MCF 10A (cell line): ENCODE measurements at regions not wholly inside any gene's neighbourhood (a gene's known extent, or its start where the extent isn't known, plus 50 kb on each side); places are given as distances from the start of the nearest gene placed in this dataset.
A peak's percentile ranks its signal among the peaks of the same experiment; 100 is the strongest.

ENCODE experiments used
- BruUV-seq: library from RNA; stranded (reverse); fragments of 400-500 nt; replicated peaks from 2 replicates; lab custom pipeline; 2021; lab: Mats Ljungman, UMichigan
- CTCF ChIA-PET: fragments of 300-600 bp; sonication (Branson Sonifier 250); formaldehyde crosslinking; extraction: SDS; loops from one replicate; lab custom pipeline; 2021; ENCODE audit warnings: antibody characterized with exemption, inconsistent platforms; lab: Yijun Ruan, JAX
- POLR2A ChIA-PET: fragments of 300-600, 350-650 bp; sonication (Branson Sonifier 250); formaldehyde crosslinking; extraction: SDS; loops from one replicate; lab custom pipeline; 2020; ENCODE audit warnings: antibody characterized with exemption, inconsistent platforms; lab: Yijun Ruan, JAX
- DNase-seq: peaks from one replicate; pipeline ENCODE4 v3.0.0-alpha.2; 2018; ENCODE audit not compliant: unreplicated experiment
- H3K27ac Mint-ChIP-seq: one replicate; pipeline ENCODE4 v1.8.0; 2022; ENCODE audit warnings: mild to moderate bottlenecking, low read depth, mixed read lengths; ENCODE audit not compliant: unreplicated experiment
- H3K27me3 Mint-ChIP-seq: one replicate; pipeline ENCODE4 v1.8.0; 2022; ENCODE audit warnings: mixed read lengths; ENCODE audit not compliant: insufficient read depth, unreplicated experiment
- H3K36me3 Mint-ChIP-seq: one replicate; pipeline ENCODE4 v1.8.0; 2022; ENCODE audit warnings: mild to moderate bottlenecking, moderate library complexity, mixed read lengths; ENCODE audit not compliant: insufficient read depth, unreplicated experiment
- H3K4me1 Mint-ChIP-seq: one replicate; pipeline ENCODE4 v1.8.0; 2022; ENCODE audit warnings: mixed read lengths; ENCODE audit not compliant: insufficient read depth, unreplicated experiment
- H3K4me3 Mint-ChIP-seq: one replicate; pipeline ENCODE4 v1.8.0; 2022; ENCODE audit warnings: mild to moderate bottlenecking, moderate library complexity, mixed read lengths; ENCODE audit not compliant: unreplicated experiment
- H3K9me3 Mint-ChIP-seq: one replicate; pipeline ENCODE4 v1.8.0; 2022; ENCODE audit warnings: mixed read lengths; ENCODE audit not compliant: unreplicated experiment
- intact Hi-C: fragments of 100-400 bp; cut with micrococcal nuclease; formaldehyde crosslinking; loops from 2 replicates; pipeline ENCODE4 v1.14.1; 2022
- TF ChIP-seq, protein P1 (sequence below): fragments of 200-600 bp; IDR thresholded peaks from one replicate; pipeline ENCODE4 v1.8.0; 2022; ENCODE audit warnings: antibody characterized with exemption, mild to moderate bottlenecking; ENCODE audit not compliant: unreplicated experiment

DNA sequence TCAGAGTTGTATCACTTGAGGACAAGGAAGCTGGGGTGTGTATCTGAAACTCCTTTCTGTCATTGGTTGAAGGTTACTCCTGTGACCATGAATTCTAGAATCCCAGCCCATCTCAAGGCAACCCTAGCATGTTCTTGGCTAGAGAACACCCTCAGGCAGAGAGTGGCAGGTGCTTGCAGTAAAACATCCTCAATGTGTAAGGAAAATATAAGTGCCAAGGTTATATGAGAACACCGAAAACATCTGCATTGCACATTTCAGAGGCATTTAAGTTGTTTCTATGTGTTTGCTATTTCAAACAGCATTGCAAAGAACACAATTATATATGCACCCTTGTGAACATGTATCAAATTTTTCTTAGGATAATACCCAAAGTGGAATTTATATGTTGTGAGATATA lies 471.9 kb downstream of the USP25 start:
- Mint-ChIP-seq H3K27me3 (peaks cover 47% of the 10 kb centered on the region), H3K4me1 (no peaks in the 10 kb centered on the region), H3K4me3 (no peak overlapping the region), H3K9me3 (no peaks in the 10 kb centered on the region), H3K36me3 (no peaks in the 10 kb centered on the region), H3K27ac (no peak overlapping the region)
- no peak for DNase-seq
- ChIA-PET CTCF (no interaction called here), POLR2A (no interaction called here)
- TF ChIP-seq, protein P1, sequence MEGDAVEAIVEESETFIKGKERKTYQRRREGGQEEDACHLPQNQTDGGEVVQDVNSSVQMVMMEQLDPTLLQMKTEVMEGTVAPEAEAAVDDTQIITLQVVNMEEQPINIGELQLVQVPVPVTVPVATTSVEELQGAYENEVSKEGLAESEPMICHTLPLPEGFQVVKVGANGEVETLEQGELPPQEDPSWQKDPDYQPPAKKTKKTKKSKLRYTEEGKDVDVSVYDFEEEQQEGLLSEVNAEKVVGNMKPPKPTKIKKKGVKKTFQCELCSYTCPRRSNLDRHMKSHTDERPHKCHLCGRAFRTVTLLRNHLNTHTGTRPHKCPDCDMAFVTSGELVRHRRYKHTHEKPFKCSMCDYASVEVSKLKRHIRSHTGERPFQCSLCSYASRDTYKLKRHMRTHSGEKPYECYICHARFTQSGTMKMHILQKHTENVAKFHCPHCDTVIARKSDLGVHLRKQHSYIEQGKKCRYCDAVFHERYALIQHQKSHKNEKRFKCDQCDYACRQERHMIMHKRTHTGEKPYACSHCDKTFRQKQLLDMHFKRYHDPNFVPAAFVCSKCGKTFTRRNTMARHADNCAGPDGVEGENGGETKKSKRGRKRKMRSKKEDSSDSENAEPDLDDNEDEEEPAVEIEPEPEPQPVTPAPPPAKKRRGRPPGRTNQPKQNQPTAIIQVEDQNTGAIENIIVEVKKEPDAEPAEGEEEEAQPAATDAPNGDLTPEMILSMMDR, result no peak
- intact Hi-C loops, result no loop called here
- no TSS peak for BruUV-seq

DNA sequence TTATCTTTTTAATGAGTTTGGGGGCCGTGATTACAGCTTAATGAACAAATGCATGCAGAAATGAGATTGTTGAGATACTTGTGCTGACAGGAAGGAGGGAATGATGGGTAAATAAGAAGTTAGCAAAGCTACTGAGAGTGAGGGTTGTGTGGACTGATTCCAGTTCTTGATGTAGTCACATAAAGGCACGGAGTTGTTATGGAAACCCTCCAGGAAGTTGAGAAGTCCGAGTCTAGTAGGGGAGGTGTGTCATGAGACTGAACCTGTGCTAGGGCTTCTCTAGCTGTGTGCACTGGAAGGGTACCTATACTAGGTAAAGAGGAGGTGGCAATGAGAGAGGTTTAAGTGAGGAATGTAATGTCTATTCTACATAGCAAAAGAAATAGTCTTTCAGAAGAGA lies 475.7 kb downstream of the USP25 start:
- H3K27ac Mint-ChIP-seq, result no peak overlapping the region
- CTCF ChIA-PET, result interaction anchor here (1.0 kb wide), 1 partner anchor 9 kb away, joined by 3 read pairs; no protein-coding TSS in a partner anchor

DNA sequence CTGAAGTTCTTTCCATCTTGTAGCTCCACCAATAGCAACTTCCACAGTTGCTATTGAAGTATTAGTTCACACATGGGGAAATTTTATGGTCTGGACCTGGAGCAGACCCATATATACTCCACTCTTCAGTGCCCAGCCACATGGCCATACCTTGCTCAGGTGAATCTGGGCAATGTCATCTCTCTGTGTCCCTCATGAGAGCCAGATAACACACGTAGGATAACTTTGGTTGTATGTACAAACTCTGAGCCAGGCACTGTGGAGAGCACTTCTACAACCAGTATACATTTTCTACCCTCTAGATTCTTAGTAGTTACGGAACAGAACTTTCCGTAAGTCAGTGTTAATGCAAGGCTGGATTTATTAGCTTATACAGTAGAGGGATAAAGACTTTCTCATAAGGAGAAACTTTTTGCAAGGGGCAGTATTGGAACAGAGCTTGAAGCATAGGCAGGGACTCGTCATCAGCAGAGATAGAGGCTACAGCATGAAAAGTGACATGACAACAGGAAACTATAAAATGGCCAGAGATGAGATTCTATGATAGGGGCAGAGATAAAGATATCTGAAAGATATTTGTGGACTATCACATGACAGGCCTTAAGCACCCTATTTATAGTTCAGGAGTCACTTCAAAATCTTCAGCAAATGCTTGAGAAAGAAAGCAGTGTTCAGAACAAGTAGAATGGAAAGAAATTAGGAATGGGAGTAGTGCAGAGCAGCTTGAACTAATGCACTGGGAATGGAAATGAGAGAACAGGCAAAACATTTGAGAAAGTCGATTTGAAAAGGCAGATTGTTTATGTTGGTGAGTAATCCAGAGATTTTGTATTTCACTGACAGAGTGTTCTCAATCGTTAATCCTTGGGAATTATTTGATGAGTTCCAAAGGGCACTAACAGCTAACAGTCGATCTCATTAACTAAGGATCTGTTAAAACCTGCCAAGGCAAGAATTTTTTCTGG lies 481.8 kb downstream of the USP25 start:
- TF ChIP-seq, protein P1, result no peak
- POLR2A ChIA-PET, result interaction anchor here (0.6 to 2.0 kb wide), 7 partner anchors 15 to 98 kb away, joined by 3 to 5 read pairs (median 3); no protein-coding TSS in a partner anchor
- BruUV-seq, result no TSS peak
- Mint-ChIP-seq H3K36me3 (no peaks in the 10 kb centered on the region), H3K4me1 (peaks cover 8% of the 10 kb centered on the region), H3K9me3 (no peaks in the 10 kb centered on the region), H3K4me3 (no peak overlapping the region), H3K27ac (peak overlapping the region; percentile 2), H3K27me3 (peaks cover 74% of the 10 kb centered on the region)
- CTCF ChIA-PET, result interaction anchor here (0.7 to 1.2 kb wide), 3 partner anchors 11 to 19 kb away, joined by 3 to 4 read pairs (median 4); no protein-coding TSS in a partner anchor
- intact Hi-C loops, result no loop called here
- no peak for DNase-seq

More for the DNA sequence above, 475.7 kb downstream of the USP25 start:
- BruUV-seq, result no TSS peak
- no peak for DNase-seq
- H3K4me1 Mint-ChIP-seq, result no peaks in the 10 kb centered on the region
- H3K36me3 Mint-ChIP-seq, result no peaks in the 10 kb centered on the region
- H3K27me3 Mint-ChIP-seq, result peaks cover 83% of the 10 kb centered on the region
- TF ChIP-seq, protein P1, result no peak
- H3K9me3 Mint-ChIP-seq, result no peaks in the 10 kb centered on the region
- H3K4me3 Mint-ChIP-seq, result no peak overlapping the region
- POLR2A ChIA-PET, result interaction anchor here (1.2 to 3.3 kb wide), 2 partner anchors 9 to 12 kb away, joined by 4 to 17 read pairs; no protein-coding TSS in a partner anchor
- intact Hi-C loops, result no loop called here

DNA sequence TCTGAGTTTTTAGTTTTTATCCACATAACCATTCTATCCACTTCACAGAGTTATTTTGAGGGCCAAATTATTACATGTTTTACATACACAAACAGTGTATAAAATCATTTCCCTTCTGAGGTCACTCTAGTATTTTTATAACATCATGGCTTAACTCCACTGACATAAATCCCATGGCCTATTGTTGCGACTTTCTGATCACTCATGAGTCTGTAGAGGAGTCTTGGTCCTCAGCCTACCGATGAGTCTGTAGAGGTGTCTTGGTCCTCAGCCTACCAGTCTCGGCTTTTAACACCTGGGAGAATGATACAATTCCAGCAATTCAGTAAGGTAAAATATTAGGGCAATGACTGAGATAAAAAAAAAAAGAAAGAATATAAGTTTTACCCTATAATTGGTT lies 483.7 kb downstream of the USP25 start:
- H3K4me3 Mint-ChIP-seq, result no peak overlapping the region

More for the DNA sequence above, 483.7 kb downstream of the USP25 start:
- DNase-seq, result no peak
- peaks cover 8% of the 10 kb centered on the region for H3K4me1 Mint-ChIP-seq
- H3K27me3 Mint-ChIP-seq, result peaks cover 62% of the 10 kb centered on the region
- intact Hi-C loops, result no loop called here
- no TSS peak for BruUV-seq
- CTCF ChIA-PET, result no interaction called here
- no peak overlapping the region for H3K27ac Mint-ChIP-seq
- POLR2A ChIA-PET, result no interaction called here
- H3K9me3 Mint-ChIP-seq, result no peaks in the 10 kb centered on the region
- TF ChIP-seq, protein P1, result no peak
- H3K36me3 Mint-ChIP-seq, result no peaks in the 10 kb centered on the region
